IPS-NIHi11 (cell line): ENCODE measurements at regions not wholly inside any gene's neighbourhood (a gene's known extent, or its start where the extent isn't known, plus 50 kb on each side); places are given as distances from the start of the nearest gene placed in this dataset.
"Not testable (repeated sequence)": the region's sequence is repeated elsewhere in the genome, so short reads cannot be mapped to it uniquely, and the experiment has no call there.

Experiments
- DNase-seq: peaks from one replicate; pipeline ENCODE4 v3.0.0; 2012; ENCODE audit warnings: mixed read lengths, low spot score

- DNase-seq, result no peak
These were observed 258.2 kb upstream of the IRS2 start for GRCh38 chr13:110044551-110045111.

GRCh38 chr13:110042253-110042950 is 256.0 kb upstream of the IRS2 start:
- no peak for DNase-seq

DNA sequence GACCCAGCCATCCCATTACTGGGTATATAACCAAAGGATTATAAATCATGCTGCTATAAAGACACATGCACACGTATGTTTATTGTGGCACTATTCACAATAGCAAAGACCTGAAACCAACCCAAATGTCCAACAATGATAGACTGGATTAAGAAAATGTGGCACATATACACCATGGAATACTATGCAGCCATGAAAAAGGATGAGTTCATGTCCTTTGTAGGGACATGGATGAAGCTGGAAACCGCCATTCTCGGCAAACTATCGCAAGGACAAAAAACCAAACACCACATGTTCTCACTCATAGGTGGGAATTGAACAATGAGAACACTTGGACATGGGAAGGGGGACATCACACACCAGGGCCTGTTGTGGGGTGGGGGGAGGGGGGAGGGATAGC is 255.3 kb upstream of the IRS2 start:
- not testable (repeated sequence) for DNase-seq

DNA sequence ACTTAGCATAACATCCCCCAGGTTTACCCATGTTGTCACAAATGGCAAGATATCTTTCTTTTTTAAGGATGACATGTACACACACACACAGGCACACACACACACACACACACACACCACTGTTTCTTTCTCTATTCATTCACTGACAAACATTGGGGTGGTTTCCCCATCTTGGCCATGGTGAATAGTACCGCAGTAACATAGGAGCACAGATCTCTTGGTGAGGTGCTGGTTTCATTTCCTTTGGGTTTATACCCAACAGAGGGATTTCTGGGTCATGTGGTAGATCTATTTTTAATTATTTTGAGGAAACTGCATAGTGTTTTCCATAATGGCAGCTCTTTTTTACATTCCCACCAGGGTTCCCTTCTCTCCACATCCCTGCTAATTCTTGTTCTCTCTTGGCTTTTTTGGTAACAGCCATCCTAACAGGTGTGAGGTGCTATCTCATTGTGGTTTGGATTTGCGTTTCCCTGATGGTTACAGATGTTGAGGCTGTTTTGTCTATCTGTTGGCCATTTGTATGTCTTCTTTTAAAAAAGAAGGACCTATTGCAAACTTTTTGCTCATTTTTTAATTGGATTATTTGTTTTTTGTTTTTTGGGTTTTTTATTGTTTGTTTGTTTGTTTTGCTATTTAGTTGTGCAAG is 251.7 kb upstream of the IRS2 start:
- DNase-seq, result no peak

DNA sequence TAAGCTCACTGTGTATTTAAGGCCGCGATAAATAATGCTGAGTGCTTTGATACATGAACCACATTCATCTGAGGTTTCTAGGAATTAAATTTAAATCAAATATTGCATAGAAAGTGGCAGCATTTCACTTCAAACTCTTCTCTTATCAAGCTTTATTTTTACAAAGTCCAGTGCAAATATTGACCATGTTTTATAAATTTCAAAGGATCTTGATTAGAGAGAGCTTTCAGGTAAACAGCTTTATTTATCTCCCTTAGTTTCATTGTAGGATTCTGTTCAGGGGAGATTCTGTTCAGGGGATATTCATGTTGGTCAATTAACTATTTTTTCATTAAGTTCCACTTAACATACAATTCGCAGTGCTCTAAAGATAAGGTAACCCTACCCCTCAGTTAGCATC is 249.7 kb upstream of the IRS2 start:
- DNase-seq, result no peak

DNA sequence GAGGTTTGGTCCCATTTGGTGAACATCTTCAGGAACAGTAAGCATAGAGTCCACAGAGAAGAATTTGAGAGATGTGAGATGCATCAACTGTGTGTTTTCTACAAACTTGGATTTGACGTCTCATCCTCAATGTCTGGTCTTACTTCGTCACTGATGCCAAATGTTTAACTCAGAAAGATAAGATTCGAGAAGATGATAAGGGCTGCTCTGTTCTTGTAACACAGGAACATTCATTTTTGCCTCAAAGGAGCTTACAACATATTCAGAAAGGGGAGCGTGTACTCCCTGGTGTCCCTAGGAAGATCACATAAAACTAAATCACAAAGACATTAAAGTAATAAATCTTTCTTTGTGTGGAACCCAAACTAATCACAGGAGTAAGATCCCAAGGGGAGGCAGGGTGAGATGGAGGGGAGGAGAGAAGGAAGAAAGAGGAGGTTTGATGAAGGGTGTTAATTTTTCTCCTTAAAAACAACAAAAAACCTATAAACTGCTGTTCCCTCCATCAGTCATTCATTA is 247.7 kb upstream of the IRS2 start:
- no peak for DNase-seq

DNA sequence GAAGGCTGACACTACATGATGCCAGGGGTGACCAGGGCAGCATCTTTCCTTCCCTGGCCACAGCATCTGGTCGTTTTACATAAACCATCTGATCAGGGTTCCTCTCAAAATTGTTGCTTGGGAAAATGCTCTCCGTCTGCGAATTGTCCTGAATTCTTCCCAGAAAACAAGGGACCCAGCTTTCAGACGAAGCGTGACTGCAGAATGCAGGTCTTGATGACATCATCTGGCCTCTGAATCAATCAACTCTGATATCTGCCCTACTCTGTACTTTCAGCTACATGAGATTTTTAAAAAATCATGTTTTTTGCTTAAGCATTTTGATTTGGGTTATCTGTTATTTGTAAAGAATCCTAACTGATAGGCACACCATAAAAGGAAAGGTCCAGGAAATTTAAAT is 246.6 kb upstream of the IRS2 start:
- no peak for DNase-seq

DNA sequence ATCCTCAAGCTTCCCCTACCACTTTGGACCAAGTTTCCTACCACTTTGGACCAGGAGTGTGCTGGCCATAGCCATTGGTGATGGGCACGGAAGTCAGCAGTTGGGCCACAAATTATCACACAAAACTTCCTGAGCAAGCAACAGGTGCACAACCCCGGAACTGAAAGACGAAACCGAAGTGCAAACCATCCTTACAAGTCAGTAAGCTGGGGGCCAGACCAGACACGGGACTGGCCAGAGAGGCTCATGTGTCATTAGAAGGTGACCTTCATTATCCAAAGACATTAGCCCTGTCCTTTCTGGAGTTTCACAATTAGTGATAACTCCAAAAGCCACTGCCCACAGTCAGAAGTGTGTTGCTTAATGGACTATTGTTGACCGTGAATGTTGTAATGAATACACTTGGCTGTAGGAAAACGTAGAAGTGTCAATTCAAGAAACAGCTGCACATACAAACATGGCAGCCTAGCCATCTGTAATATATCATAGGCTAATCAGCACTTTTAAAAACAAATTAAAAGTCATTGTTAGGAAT is 244.1 kb upstream of the IRS2 start:
- no peak for DNase-seq

- DNase-seq, result no peak
These were observed 242.6 kb upstream of the IRS2 start for GRCh38 chr13:110028838-110029621.

DNA sequence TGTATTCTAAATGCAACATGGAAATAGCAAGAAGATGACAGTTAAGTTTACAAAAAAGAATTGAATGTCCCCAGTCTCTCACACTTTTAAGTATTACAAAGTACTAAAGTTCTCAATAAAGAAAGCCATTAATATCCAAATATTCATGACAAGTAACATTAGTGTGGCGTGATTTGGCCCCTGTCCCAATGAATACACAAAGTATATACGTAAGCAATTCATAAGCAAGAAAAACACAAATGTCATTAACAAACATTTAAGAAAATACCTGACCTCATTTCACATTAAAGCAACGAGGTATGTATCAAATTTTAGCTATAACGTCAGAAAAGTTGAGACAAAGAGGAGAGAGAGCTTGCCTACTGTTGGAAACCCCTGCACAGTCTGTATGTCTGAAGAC is 241.9 kb upstream of the IRS2 start:
- no peak for DNase-seq

DNA sequence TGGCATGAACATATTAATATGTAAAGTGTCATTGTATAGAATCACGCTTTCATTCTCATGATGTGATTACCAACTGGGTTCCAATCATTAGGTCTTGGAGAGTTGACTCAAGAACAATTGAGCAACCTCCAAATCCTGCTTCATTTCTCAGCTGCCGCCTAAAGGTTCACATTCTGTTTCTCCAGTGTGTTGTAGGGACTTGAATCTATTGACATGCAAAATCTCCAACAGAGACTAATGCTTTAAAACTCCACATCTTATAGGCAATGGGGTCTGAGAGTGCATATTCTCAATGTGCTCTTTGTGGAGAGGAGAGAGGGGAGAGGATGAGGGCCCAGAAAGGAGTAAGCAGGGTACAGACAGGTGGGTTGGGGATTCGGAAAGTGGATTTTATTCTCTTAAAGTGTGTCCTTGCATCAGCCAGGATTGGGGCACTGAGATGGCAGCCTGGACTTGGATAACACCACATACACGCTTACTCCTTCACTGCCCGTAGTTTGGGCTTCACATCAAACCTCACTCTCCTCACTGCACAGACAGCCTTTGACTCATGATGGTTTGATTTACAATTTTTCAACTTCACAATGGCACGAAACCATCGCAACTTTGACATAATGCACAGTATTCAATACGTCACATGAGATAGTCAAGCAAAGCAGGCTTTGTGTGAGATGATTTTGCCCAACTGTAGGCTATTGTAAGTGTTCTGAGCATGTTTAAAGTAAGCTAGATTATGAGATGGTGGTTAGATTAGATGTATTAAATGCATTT is 241.3 kb upstream of the IRS2 start:
- DNase-seq, result peak; percentile 37

GRCh38 chr13:110024645-110024980 is 238.2 kb upstream of the IRS2 start:
- DNase-seq, result no peak

GRCh38 chr13:110023729-110024644 is 237.6 kb upstream of the IRS2 start:
- no peak for DNase-seq

DNA sequence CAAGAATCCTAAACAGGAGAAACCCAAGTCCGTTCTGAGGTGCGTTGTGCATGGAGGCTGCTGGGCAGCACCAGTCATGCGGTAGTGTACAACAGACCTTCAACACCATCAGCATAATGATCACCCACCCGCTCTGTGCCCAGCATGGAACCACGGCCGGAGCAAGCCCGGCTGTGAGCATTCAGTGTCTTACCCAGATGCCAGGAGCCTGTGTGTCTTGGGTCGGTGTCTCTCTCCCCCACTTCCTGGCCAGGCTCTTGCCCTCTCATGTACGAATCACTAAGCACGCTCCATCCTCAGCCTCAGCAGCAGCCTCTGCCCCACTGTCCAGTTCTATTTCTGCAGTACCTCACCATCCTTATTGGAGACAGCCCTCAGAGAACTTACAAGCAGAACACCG is 231.6 kb upstream of the IRS2 start:
- DNase-seq, result no peak

- peak; percentile 69 for DNase-seq
These were observed 231.0 kb upstream of the IRS2 start for GRCh38 chr13:110017379-110017778.

DNA sequence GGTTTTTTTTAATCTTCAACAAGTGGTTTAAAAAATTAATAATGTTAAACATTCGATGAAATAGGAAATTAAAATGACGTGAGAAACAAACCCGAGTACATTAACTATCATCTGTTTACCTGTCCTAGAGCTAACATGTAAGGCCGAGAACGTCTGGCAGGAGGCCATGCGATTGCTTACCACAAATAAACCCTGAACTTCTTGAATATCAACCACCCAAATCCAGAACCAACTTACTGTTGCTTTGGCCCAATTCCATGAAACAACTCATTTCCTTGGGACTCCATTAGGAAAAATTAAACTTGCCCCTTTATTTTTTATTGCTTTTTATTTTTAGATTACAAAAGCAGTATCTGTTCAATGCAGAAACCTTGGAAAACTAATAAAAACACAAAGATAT is 228.9 kb upstream of the IRS2 start:
- DNase-seq, result no peak

GRCh38 chr13:110014719-110015118 is 228.3 kb upstream of the IRS2 start:
- no peak for DNase-seq

DNA sequence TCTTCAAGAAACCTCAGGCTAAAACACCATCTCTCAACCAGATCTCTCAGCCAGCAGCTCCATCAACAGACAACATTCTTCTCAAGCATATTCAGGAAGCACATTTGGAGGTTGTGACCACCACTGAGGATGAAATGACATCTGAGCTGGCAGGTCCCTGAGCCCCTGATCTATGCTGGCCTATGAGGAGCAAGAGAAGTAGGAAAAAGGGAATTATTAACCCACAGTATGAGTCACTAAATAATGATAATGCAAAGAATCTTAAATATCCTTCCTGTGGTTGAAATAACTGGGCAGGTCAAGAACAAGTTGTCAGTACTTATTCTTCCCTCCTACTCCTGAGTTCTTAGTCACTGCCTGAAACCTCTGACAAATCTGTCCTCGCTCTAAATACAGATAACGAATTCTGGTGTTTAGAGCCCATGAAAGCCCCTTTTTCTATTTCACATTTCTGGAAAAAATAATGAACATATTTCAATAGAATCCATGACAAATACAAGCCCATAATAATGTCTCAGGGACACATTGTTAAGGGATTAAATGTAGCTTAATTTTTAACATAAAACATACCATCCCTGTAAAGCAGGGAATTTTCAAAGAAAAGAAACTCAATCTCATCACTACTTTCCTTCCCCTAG is 225.8 kb upstream of the IRS2 start:
- DNase-seq, result no peak

- DNase-seq, result no peak
These were observed 224.2 kb upstream of the IRS2 start for GRCh38 chr13:110010404-110011138.
